ENCODE measurements at regions not wholly inside any gene's neighbourhood (a gene's known extent, or its start where the extent isn't known, plus 50 kb on each side); places are given as distances from the start of the nearest gene placed in this dataset.

GRCh38 chr18:40841063-40841462, 1114.0 kb upstream of the PIK3C3 start:
- no peak for TF ChIP-seq CTCF (conservative IDR thresholded peaks at IDR 0.05)
- no peak overlapping the region for H3K27ac ChIP-seq

- H3K27ac ChIP-seq, result no peak overlapping the region
- TF ChIP-seq CTCF (conservative IDR thresholded peaks at IDR 0.05), result no peak
Measured at GRCh38 chr18:40832362-40832761, 1122.7 kb upstream of the PIK3C3 start.

- TF ChIP-seq CTCF (conservative IDR thresholded peaks at IDR 0.05), result no peak
- no peak overlapping the region for H3K27ac ChIP-seq
Measured at GRCh38 chr18:40824291-40824690, 1130.7 kb upstream of the PIK3C3 start.

GRCh38 chr18:40821596-40822243, 1133.3 kb upstream of the PIK3C3 start:
- no peak for TF ChIP-seq CTCF (conservative IDR thresholded peaks at IDR 0.05)
- H3K27ac ChIP-seq, result no peak overlapping the region

- no peak for TF ChIP-seq CTCF (conservative IDR thresholded peaks at IDR 0.05)
Measured at GRCh38 chr18:40812981-40813515, 1142.0 kb upstream of the PIK3C3 start.

GRCh38 chr18:40810372-40810771, 1144.7 kb upstream of the PIK3C3 start:
- no peak overlapping the region for H3K27ac ChIP-seq
- TF ChIP-seq CTCF (conservative IDR thresholded peaks at IDR 0.05), result no peak

More at GRCh38 chr18:40812981-40813515, 1142.0 kb upstream of the PIK3C3 start:
- no peak overlapping the region for H3K27ac ChIP-seq

GRCh38 chr18:40789286-40789685, 1165.7 kb upstream of the PIK3C3 start:
- TF ChIP-seq CTCF (conservative IDR thresholded peaks at IDR 0.05), result no peak
- no peak overlapping the region for H3K27ac ChIP-seq

All from VCaP (cell line).